ENCODE measurements at regions not wholly inside any gene's neighbourhood (a gene's known extent, or its start where the extent isn't known, plus 50 kb on each side); places are given as distances from the start of the nearest gene placed in this dataset.

DNA sequence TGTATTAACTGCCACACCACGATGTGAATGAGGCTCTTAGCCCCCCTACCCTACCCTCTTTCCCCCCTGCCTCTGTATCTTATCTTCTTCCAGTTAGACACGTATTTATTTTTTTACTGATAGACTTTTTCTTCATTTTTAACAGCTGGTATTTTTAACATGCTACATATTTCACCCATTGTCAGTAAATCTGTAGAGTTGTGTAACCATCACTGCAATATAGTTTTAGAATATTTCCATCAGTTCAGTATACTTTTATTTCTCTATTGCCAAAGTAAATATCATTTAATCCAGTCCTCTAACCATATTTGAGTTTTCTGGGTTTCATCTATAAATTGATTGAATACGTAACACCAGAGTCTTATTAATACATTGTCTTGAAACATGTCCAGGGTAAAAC lies 62.8 kb downstream of the SPATA31C2 start (continued):
- TF ChIP-seq, protein P1, sequence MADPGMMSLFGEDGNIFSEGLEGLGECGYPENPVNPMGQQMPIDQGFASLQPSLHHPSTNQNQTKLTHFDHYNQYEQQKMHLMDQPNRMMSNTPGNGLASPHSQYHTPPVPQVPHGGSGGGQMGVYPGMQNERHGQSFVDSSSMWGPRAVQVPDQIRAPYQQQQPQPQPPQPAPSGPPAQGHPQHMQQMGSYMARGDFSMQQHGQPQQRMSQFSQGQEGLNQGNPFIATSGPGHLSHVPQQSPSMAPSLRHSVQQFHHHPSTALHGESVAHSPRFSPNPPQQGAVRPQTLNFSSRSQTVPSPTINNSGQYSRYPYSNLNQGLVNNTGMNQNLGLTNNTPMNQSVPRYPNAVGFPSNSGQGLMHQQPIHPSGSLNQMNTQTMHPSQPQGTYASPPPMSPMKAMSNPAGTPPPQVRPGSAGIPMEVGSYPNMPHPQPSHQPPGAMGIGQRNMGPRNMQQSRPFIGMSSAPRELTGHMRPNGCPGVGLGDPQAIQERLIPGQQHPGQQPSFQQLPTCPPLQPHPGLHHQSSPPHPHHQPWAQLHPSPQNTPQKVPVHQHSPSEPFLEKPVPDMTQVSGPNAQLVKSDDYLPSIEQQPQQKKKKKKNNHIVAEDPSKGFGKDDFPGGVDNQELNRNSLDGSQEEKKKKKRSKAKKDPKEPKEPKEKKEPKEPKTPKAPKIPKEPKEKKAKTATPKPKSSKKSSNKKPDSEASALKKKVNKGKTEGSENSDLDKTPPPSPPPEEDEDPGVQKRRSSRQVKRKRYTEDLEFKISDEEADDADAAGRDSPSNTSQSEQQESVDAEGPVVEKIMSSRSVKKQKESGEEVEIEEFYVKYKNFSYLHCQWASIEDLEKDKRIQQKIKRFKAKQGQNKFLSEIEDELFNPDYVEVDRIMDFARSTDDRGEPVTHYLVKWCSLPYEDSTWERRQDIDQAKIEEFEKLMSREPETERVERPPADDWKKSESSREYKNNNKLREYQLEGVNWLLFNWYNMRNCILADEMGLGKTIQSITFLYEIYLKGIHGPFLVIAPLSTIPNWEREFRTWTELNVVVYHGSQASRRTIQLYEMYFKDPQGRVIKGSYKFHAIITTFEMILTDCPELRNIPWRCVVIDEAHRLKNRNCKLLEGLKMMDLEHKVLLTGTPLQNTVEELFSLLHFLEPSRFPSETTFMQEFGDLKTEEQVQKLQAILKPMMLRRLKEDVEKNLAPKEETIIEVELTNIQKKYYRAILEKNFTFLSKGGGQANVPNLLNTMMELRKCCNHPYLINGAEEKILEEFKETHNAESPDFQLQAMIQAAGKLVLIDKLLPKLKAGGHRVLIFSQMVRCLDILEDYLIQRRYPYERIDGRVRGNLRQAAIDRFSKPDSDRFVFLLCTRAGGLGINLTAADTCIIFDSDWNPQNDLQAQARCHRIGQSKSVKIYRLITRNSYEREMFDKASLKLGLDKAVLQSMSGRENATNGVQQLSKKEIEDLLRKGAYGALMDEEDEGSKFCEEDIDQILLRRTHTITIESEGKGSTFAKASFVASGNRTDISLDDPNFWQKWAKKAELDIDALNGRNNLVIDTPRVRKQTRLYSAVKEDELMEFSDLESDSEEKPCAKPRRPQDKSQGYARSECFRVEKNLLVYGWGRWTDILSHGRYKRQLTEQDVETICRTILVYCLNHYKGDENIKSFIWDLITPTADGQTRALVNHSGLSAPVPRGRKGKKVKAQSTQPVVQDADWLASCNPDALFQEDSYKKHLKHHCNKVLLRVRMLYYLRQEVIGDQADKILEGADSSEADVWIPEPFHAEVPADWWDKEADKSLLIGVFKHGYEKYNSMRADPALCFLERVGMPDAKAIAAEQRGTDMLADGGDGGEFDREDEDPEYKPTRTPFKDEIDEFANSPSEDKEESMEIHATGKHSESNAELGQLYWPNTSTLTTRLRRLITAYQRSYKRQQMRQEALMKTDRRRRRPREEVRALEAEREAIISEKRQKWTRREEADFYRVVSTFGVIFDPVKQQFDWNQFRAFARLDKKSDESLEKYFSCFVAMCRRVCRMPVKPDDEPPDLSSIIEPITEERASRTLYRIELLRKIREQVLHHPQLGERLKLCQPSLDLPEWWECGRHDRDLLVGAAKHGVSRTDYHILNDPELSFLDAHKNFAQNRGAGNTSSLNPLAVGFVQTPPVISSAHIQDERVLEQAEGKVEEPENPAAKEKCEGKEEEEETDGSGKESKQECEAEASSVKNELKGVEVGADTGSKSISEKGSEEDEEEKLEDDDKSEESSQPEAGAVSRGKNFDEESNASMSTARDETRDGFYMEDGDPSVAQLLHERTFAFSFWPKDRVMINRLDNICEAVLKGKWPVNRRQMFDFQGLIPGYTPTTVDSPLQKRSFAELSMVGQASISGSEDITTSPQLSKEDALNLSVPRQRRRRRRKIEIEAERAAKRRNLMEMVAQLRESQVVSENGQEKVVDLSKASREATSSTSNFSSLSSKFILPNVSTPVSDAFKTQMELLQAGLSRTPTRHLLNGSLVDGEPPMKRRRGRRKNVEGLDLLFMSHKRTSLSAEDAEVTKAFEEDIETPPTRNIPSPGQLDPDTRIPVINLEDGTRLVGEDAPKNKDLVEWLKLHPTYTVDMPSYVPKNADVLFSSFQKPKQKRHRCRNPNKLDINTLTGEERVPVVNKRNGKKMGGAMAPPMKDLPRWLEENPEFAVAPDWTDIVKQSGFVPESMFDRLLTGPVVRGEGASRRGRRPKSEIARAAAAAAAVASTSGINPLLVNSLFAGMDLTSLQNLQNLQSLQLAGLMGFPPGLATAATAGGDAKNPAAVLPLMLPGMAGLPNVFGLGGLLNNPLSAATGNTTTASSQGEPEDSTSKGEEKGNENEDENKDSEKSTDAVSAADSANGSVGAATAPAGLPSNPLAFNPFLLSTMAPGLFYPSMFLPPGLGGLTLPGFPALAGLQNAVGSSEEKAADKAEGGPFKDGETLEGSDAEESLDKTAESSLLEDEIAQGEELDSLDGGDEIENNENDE (IDR thresholded peaks at IDR 0.05; ENCODE audit: insufficient replicate concordance, low read length) = no peak
- TF ChIP-seq POLR2AphosphoS5 (IDR thresholded peaks at IDR 0.05; ENCODE audit: low read depth, low read length) = no peak
- no peak for TF ChIP-seq RXRA (IDR thresholded peaks at IDR 0.05; ENCODE audit: insufficient read depth, low read depth, low read length)
- TF ChIP-seq BACH1 (IDR thresholded peaks at IDR 0.05; ENCODE audit: low read length) = no peak
- no peak for TF ChIP-seq ZNF274 (IDR thresholded peaks at IDR 0.05; ENCODE audit: borderline replicate concordance, extremely low read depth, low read length)
- TF ChIP-seq SIN3A (conservative IDR thresholded peaks at IDR 0.05 in 1 of 2, IDR thresholded peaks at IDR 0.05 in 1 of 2; ENCODE audit: low read depth in 1 of 2, low read length in 2 of 2) = no peak
- TF ChIP-seq EZH2 (IDR thresholded peaks at IDR 0.05; ENCODE audit: low read depth, low read length, severe bottlenecking) = no peak
- TF ChIP-seq SUZ12 (IDR thresholded peaks at IDR 0.05; ENCODE audit: low read length) = no peak
- no peak for TF ChIP-seq CHD1 (IDR thresholded peaks at IDR 0.05; ENCODE audit: low read depth, low read length)
- TF ChIP-seq, protein P2, sequence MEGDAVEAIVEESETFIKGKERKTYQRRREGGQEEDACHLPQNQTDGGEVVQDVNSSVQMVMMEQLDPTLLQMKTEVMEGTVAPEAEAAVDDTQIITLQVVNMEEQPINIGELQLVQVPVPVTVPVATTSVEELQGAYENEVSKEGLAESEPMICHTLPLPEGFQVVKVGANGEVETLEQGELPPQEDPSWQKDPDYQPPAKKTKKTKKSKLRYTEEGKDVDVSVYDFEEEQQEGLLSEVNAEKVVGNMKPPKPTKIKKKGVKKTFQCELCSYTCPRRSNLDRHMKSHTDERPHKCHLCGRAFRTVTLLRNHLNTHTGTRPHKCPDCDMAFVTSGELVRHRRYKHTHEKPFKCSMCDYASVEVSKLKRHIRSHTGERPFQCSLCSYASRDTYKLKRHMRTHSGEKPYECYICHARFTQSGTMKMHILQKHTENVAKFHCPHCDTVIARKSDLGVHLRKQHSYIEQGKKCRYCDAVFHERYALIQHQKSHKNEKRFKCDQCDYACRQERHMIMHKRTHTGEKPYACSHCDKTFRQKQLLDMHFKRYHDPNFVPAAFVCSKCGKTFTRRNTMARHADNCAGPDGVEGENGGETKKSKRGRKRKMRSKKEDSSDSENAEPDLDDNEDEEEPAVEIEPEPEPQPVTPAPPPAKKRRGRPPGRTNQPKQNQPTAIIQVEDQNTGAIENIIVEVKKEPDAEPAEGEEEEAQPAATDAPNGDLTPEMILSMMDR (IDR thresholded peaks at IDR 0.05; ENCODE audit: control extremely low read depth in 1 of 3, insufficient read depth in 1 of 3, low read depth in 1 of 3, low read length in 3 of 3) = no peak
